ENCODE measurements at regions not wholly inside any gene's neighbourhood (a gene's known extent, or its start where the extent isn't known, plus 50 kb on each side); places are given as distances from the start of the nearest gene placed in this dataset.

DNA sequence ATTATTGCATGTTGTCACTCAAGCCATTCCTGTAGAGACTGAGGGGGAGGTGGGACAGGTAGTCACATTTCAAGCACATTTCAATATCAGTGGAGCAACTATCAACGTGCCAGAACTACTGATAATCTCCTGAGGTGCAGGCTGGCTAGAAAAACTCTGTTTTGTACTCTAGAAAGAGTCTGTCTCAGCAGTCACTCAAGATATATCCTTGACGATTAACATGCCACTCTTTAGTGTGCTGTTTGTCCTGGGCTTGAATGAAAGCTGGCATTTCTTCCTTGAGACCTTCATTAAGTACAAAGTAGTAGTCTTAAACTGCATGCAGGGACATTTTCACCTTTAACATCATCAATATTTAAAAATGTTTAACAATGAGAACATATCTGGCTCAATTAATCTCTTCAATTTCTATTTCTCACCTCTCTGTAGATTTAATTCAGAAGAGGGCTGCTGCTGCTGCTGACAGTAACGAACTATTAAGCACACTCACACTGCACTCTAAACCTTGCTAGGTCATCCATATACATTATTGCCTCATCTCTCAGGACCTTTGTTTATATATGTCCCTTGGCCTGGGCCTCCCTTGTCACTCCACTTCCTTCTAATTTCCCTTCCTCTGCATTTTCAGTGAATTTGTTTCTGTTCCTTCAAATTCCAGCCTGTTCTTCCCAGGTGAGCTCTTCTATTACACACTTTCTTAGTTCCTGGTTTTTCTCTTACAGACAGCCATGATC, 412.0 kb downstream of the HAPSTR1 start:
- no peaks in the 10 kb centered on the region for H4K20me1 ChIP-seq
- H3K4me3 ChIP-seq = no peak overlapping the region
- H3K27ac ChIP-seq = no peak overlapping the region
- H3K4me2 ChIP-seq = no peak overlapping the region
- no peaks in the 10 kb centered on the region for H3K9me3 ChIP-seq (replicated peaks in 1 of 11)
- H3K4me1 ChIP-seq = peaks cover 0 to 9% (median 0%) of the 10 kb centered on the region in 10 experiments; a peak in 2 of 20 replicates
- H3K36me3 ChIP-seq = no peaks in the 10 kb centered on the region
- H3K9ac ChIP-seq = no peak overlapping the region
- no peak for TF ChIP-seq Cebpa-rat (IDR thresholded peaks at IDR 0.05)
- no peaks in the 10 kb centered on the region for H3K27me3 ChIP-seq

DNA sequence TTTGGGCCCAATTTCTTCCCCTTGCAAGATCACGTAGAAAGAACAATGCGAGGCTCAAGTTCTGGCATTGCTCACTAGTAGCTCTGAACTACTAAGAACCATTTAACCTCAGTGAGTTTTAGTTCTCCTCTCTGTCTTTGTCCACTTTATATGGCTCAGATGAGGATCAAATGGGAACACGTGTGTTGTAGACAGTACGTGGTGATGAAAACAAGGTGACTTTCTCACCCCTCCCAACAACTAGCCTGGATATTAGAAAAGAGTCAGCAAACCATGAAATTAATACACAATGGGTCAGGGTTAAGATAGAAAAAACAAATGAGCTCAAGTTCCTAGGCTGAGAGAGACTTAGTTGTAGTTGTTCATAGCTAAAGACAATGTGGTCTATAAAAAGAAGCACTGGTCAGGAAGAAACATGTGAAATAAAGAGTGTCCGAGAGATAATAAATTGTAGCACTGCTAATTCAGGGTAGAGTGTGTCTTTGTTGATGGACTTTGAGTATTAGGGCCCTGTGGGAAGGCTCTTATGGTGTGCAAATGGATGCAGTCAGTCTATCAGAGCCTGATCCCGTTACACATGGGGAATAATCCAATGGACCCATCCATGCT, 417.0 kb downstream of the HAPSTR1 start:
- Histone ChIP-seq H3K27ac (no peak overlapping the region), H3K9me3 (replicated peaks in 1 of 11) (peaks cover 5 to 11% (median 7%) of the 10 kb centered on the region in 11 experiments; a peak in 15 of 22 replicates), H3K36me3 (no peaks in the 10 kb centered on the region), H3K27me3 (no peaks in the 10 kb centered on the region), H3K4me3 (no peak overlapping the region), H3K9ac (no peak overlapping the region), H4K20me1 (no peaks in the 10 kb centered on the region), H3K4me1 (peaks cover 0 to 10% (median 4%) of the 10 kb centered on the region in 10 experiments; a peak in 7 of 20 replicates), H3K4me2 (no peak overlapping the region)
- TF ChIP-seq Cebpa-rat (IDR thresholded peaks at IDR 0.05) = no peak

DNA sequence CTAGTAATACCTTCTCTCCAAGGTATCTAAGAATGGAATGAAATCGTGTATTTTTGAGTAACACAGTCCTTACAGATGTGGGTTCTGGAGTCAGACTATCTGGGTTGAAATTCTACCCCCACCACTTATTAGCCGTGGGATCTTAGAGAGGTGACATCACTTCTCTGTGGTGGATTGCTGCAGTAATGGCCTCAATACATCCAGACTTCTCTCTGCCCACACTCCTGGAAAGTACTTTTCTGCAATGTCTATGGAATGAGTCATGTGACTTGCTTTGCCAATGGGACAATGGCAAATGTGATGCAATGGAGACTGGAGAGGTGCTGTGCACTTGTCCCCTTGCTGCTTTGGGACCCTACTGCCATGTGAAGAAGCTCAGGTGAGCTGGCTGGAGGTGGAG, 418.2 kb downstream of the HAPSTR1 start:
- no peak overlapping the region for H3K9ac ChIP-seq
- H3K4me3 ChIP-seq = no peak overlapping the region
- TF ChIP-seq Cebpa-rat (IDR thresholded peaks at IDR 0.05) = no peak
- peaks cover 5 to 13% (median 8%) of the 10 kb centered on the region in 11 experiments; a peak in 15 of 22 replicates for H3K9me3 ChIP-seq (replicated peaks in 1 of 11)
- H3K27me3 ChIP-seq = no peaks in the 10 kb centered on the region
- H3K27ac ChIP-seq = no peak overlapping the region
- peak overlapping the region in 2 of 11 experiments; percentile 21 to 29; a peak in 3 of 22 replicates for H3K4me2 ChIP-seq
- peaks cover 0 to 7% (median 3%) of the 10 kb centered on the region in 10 experiments; a peak in 7 of 20 replicates for H3K4me1 ChIP-seq
- no peaks in the 10 kb centered on the region for H4K20me1 ChIP-seq
- H3K36me3 ChIP-seq = no peaks in the 10 kb centered on the region

DNA sequence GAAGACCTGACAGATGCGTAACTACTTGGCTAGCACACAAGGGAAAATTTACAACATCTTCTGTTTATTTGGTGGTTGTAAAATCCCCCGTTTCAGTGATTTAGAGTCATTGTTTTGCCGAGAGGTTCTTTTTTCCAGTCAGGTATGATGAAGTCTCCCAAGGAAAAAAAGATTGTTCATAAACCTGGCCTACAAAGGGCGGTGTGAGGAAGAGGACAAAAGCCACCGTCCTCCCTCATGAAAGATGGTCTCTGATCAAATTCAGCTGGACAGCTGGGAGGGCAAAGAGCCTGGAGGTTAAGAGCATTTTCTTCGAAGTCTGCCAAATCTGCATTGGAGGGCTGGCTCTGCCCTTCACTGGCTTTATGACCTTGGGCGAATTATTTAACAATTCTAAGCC, 419.9 kb downstream of the HAPSTR1 start:
- no peaks in the 10 kb centered on the region for H4K20me1 ChIP-seq
- peaks cover 5 to 13% (median 8%) of the 10 kb centered on the region in 11 experiments; a peak in 15 of 22 replicates for H3K9me3 ChIP-seq (replicated peaks in 1 of 11)
- no peaks in the 10 kb centered on the region for H3K36me3 ChIP-seq
- H3K27ac ChIP-seq = no peak overlapping the region
- no peak overlapping the region for H3K4me3 ChIP-seq
- peaks cover 0 to 7% (median 2%) of the 10 kb centered on the region in 10 experiments; a peak in 6 of 20 replicates for H3K4me1 ChIP-seq
- no peak for TF ChIP-seq Cebpa-rat (IDR thresholded peaks at IDR 0.05)
- H3K27me3 ChIP-seq = no peaks in the 10 kb centered on the region
- H3K4me2 ChIP-seq = no peak overlapping the region
- no peak overlapping the region for H3K9ac ChIP-seq

DNA sequence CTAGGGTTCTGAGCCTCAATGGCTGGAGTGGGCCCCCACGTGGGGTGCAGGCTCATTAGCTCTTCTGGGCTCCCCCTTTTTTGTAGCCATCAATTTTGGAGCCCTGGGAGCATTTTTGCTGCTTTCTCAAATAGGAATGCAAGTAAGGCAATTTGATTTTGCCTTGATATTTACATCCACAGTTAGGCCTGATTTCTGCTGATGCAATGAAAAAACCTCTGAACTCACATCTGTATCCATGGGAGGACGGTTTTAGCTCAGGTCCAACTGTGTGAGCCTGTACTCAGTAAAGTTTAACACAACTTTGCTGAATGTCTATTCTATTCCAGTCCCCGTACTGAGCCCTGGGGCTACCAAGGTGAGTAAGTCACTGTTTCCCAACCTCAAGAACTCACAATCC, 425.0 kb downstream of the HAPSTR1 start:
- Histone ChIP-seq H3K36me3 (no peaks in the 10 kb centered on the region), H3K9me3 (replicated peaks in 1 of 11) (peaks cover 5 to 12% (median 8%) of the 10 kb centered on the region in 11 experiments; a peak in 15 of 22 replicates), H3K27me3 (no peaks in the 10 kb centered on the region), H3K4me1 (no peaks in the 10 kb centered on the region), H3K9ac (no peak overlapping the region), H4K20me1 (no peaks in the 10 kb centered on the region), H3K4me3 (no peak overlapping the region), H3K27ac (no peak overlapping the region), H3K4me2 (no peak overlapping the region)
- TF ChIP-seq Cebpa-rat (IDR thresholded peaks at IDR 0.05) = no peak

DNA sequence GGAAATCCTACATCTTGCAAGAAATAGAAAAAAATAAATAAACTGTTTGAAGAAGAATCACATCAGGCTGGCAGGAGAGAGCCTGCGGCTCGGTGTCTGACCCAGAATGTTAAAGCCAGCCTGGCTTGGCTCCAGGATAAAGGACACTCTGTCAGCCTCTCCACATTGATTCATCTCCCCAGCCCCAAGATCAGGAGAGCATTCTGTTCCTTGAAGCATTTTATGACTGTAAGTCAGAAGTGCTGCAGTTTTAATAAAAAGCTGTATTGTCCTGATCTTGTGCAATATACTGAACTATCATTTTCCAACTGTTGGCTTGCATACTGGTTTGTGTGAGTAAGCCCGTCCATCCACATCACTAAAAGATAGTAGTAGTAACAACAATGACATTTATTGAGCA, 426.6 kb downstream of the HAPSTR1 start:
- no peak overlapping the region for H3K4me3 ChIP-seq
- peaks cover 1 to 9% (median 5%) of the 10 kb centered on the region in 11 experiments; a peak in 15 of 22 replicates for H3K9me3 ChIP-seq (replicated peaks in 1 of 11)
- H3K27ac ChIP-seq = no peak overlapping the region
- no peaks in the 10 kb centered on the region for H3K27me3 ChIP-seq
- H3K9ac ChIP-seq = no peak overlapping the region
- H3K36me3 ChIP-seq = no peaks in the 10 kb centered on the region
- no peaks in the 10 kb centered on the region for H3K4me1 ChIP-seq
- no peak for TF ChIP-seq Cebpa-rat (IDR thresholded peaks at IDR 0.05)
- H4K20me1 ChIP-seq = no peaks in the 10 kb centered on the region
- no peak overlapping the region for H3K4me2 ChIP-seq

DNA sequence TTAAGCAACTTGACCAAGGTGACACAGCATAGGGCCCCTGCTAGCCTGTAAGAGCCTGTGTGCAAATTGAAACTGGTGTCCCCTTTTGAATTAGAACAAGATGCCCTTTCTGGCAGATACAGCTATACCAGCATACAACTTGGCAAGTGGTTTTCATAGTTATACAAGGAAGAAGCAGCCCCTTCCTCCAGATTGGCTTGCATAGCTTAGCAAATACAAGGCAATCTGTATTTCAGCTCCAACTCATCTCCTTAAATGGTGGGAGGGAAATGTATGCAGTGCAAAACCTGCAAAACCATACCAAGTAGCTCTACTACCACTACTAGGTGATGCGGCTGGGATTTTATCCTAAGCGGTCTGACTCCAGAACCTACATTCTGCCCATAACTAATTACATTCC, 427.1 kb downstream of the HAPSTR1 start:
- H3K36me3 ChIP-seq = no peaks in the 10 kb centered on the region
- H3K9me3 ChIP-seq (replicated peaks in 1 of 11) = peaks cover 0 to 3% (median under 1%) of the 10 kb centered on the region in 11 experiments; a peak in 3 of 22 replicates
- H3K4me3 ChIP-seq = no peak overlapping the region
- H4K20me1 ChIP-seq = no peaks in the 10 kb centered on the region
- no peak overlapping the region for H3K27ac ChIP-seq
- no peaks in the 10 kb centered on the region for H3K4me1 ChIP-seq
- H3K9ac ChIP-seq = no peak overlapping the region
- H3K27me3 ChIP-seq = no peaks in the 10 kb centered on the region
- no peak overlapping the region for H3K4me2 ChIP-seq
- no peak for TF ChIP-seq Cebpa-rat (IDR thresholded peaks at IDR 0.05)

DNA sequence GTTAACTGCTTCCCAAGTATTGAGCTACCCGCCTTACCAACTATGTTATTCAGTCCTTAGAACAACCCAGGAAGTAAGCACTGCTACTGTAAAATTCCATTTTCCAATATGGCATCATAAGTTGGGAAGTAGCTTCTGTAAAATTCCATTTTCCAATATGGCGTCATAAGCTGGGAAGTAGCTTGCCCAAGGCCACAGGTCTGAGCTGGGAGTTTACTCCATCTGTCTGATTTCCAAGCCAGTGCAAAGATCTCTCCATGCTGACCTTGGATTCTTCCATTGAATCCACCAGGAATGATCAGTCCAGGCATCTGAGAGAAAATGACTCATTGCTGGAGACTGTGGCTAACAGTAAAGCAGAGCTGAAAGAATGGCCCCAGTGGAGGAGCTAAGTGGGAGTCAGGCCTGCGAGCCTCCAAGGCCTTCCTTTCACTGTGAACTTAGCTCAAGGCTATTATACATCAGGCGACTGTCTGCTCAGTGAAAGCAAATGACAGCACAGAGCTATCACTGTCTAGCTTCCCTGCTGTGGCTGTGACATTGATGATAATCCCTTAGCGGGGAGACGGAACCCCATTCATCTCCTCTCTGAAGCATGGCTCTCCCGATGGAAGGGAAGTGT, 430.4 kb downstream of the HAPSTR1 start:
- no peaks in the 10 kb centered on the region for H3K4me1 ChIP-seq
- no peaks in the 10 kb centered on the region for H3K36me3 ChIP-seq
- H3K27ac ChIP-seq = no peak overlapping the region
- no peak overlapping the region for H3K4me3 ChIP-seq
- TF ChIP-seq Cebpa-rat (IDR thresholded peaks at IDR 0.05) = no peak
- H3K27me3 ChIP-seq = no peaks in the 10 kb centered on the region
- no peak overlapping the region for H3K4me2 ChIP-seq
- no peaks in the 10 kb centered on the region for H4K20me1 ChIP-seq
- H3K9ac ChIP-seq = no peak overlapping the region
- H3K9me3 ChIP-seq (replicated peaks in 1 of 11) = no peaks in the 10 kb centered on the region

DNA sequence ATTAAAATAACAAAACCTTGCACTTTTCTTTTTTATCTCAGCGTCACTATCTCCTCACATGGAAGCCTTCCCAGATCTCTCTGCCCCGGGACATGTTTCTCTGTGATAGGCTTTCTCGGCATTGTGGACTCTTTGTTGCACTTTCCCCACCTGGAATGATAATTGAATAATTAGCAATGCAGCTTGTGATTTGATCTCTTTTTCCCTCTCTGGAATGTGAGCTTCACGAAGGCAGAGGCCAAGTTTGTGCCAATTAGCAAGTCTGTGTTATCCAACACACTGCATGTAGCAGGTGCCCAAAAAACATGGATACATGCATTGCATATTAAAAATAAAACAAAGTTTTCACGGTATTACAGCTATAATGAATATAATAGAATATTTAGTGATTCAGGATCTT, 431.2 kb downstream of the HAPSTR1 start:
- Histone ChIP-seq H3K4me1 (no peaks in the 10 kb centered on the region), H3K9ac (no peak overlapping the region), H3K4me2 (no peak overlapping the region), H3K27ac (no peak overlapping the region), H3K9me3 (replicated peaks in 1 of 11) (no peaks in the 10 kb centered on the region), H3K4me3 (no peak overlapping the region), H3K27me3 (no peaks in the 10 kb centered on the region), H4K20me1 (no peaks in the 10 kb centered on the region), H3K36me3 (no peaks in the 10 kb centered on the region)
- no peak for TF ChIP-seq Cebpa-rat (IDR thresholded peaks at IDR 0.05)

Measured in BLaER1 treated with 17β-estradiol and CSF1 and Interleukin-3, amounts not matched to agents 10 nM and 100 nM (cell line).